Duodenal mucosa (tissue), 2 donors: ENCODE measurements at regions not wholly inside any gene's neighbourhood (a gene's known extent, or its start where the extent isn't known, plus 50 kb on each side); places are given as distances from the start of the nearest gene placed in this dataset.
"Not testable (repeated sequence)": the region's sequence is repeated elsewhere in the genome, so short reads cannot be mapped to it uniquely, and the experiment has no call there.

ENCODE experiments used
- H3K27ac ChIP-seq: one replicate; pipeline ENCODE4 v1.7.0; 2013; ENCODE audit warnings: low read depth, low read length
- H3K27me3 ChIP-seq, 2 donors: one replicate each; pipeline ENCODE4 v1.7.0; 2013; ENCODE audit warnings: low read length in 2 of 2, control low read depth in 1 of 2; ENCODE audit not compliant: insufficient read depth in 2 of 2, control insufficient read depth in 1 of 2
- H3K36me3 ChIP-seq, 2 donors: one replicate each; pipeline ENCODE4 v1.7.0; 2013; ENCODE audit warnings: low read length in 2 of 2, control low read depth in 1 of 2; ENCODE audit not compliant: insufficient read depth in 2 of 2, control insufficient read depth in 1 of 2
- H3K4me1 ChIP-seq, 2 donors: one replicate each; pipeline ENCODE4 v1.7.0; 2013; ENCODE audit warnings: low read length in 2 of 2, control low read depth in 1 of 2; ENCODE audit not compliant: insufficient read depth in 2 of 2, control insufficient read depth in 1 of 2
- H3K4me3 ChIP-seq, 2 donors: one replicate each; pipeline ENCODE4 v1.7.0; 2013; ENCODE audit warnings: low read length in 2 of 2, low read depth in 1 of 2
- H3K9ac ChIP-seq, 2 donors: one replicate each; pipeline ENCODE4 v1.7.0; 2013; ENCODE audit warnings: low read length in 2 of 2, low read depth in 1 of 2
- H3K9me3 ChIP-seq, 2 donors: one replicate each; pipeline ENCODE4 v1.7.0; 2013; ENCODE audit warnings: low read length in 2 of 2, control low read depth in 1 of 2; ENCODE audit not compliant: control insufficient read depth in 1 of 2

DNA sequence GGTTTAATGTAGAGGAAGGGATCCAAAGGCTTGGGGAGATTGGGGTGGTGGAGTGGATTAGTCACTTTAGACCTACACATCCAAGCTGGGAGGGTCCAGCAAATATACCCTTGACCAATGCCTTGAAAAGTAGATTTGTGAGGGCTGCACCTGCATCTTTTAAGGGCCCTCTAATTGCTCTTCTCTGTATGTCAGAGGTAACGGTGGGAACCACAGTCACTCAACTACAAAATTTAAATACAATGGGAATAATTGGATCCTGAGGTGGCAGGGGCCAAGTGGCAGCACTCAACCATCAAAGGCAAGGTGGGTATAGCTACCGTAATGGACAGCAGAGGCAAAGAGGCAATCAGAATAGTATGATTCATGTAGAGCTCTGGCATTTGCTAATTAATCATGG is 833.7 kb upstream of the ARRDC3 start:
- not testable (repeated sequence) for H3K27me3 ChIP-seq, H3K4me3 ChIP-seq
- peaks cover 3 to 15% of the 10 kb centered on the region in 2 donors for H3K9me3 ChIP-seq

GRCh38 chr5:92215116-92215515 is 832.0 kb upstream of the ARRDC3 start:
- Histone ChIP-seq H3K27ac (no peak overlapping the region), H3K9me3 (peaks cover 3 to 12% of the 10 kb centered on the region in 2 donors), H3K9ac (no peak overlapping the region), H3K27me3 (no peaks in the 10 kb centered on the region), H3K4me3 (no peak overlapping the region), H3K4me1 (no peaks in the 10 kb centered on the region), H3K36me3 (no peaks in the 10 kb centered on the region)

More for the DNA sequence above, 833.7 kb upstream of the ARRDC3 start:
- H3K9ac ChIP-seq, H3K36me3 ChIP-seq, H3K4me1 ChIP-seq, H3K27ac ChIP-seq: not testable (repeated sequence)

- Histone ChIP-seq H3K9ac (no peak overlapping the region), H3K36me3 (no peaks in the 10 kb centered on the region), H3K4me1 (no peaks in the 10 kb centered on the region), H3K27me3 (no peaks in the 10 kb centered on the region), H3K9me3 (peaks cover 0 to 12% of the 10 kb centered on the region in 2 donors), H3K27ac (no peak overlapping the region), H3K4me3 (no peak overlapping the region)
Measured at GRCh38 chr5:92208265-92208664, 825.1 kb upstream of the ARRDC3 start.

GRCh38 chr5:92207151-92207550 is 824.0 kb upstream of the ARRDC3 start:
- peaks cover 0 to 8% of the 10 kb centered on the region in 2 donors for H3K9me3 ChIP-seq
- no peak overlapping the region for H3K4me3 ChIP-seq
- H3K27me3 ChIP-seq, result no peaks in the 10 kb centered on the region
- H3K36me3 ChIP-seq, result no peaks in the 10 kb centered on the region
- H3K4me1 ChIP-seq, result no peaks in the 10 kb centered on the region
- no peak overlapping the region for H3K27ac ChIP-seq
- no peak overlapping the region for H3K9ac ChIP-seq

DNA sequence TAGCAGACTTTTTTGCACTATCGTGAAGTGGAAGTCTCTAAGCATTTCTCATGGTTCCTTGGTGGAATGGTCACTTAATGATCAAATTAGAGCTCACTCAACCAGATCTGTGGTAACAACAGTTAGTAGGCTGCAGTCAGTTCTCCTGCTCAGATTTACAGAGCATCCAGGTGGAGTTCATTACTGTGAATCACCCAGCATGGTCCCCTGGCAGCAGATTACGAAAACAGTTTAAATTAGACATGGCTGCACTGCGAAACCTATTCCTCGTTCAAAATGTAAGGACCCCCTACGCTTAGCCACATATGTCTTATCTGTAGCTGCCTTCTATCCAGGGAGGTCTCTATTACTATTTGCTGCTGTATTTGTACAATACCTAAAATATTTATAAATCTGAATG is 823.6 kb upstream of the ARRDC3 start:
- H3K4me1 ChIP-seq, result no peaks in the 10 kb centered on the region
- no peak overlapping the region for H3K27ac ChIP-seq

GRCh38 chr5:92199035-92199434 is 815.9 kb upstream of the ARRDC3 start:
- H3K9me3 ChIP-seq, H3K27me3 ChIP-seq, H3K9ac ChIP-seq, H3K4me3 ChIP-seq, H3K4me1 ChIP-seq, H3K36me3 ChIP-seq, H3K27ac ChIP-seq: not testable (repeated sequence)

More for the DNA sequence above, 823.6 kb upstream of the ARRDC3 start:
- Histone ChIP-seq H3K27me3 (no peaks in the 10 kb centered on the region), H3K36me3 (no peaks in the 10 kb centered on the region), H3K9ac (no peak overlapping the region), H3K4me3 (no peak overlapping the region), H3K9me3 (peaks cover 0 to 8% of the 10 kb centered on the region in 2 donors)

DNA sequence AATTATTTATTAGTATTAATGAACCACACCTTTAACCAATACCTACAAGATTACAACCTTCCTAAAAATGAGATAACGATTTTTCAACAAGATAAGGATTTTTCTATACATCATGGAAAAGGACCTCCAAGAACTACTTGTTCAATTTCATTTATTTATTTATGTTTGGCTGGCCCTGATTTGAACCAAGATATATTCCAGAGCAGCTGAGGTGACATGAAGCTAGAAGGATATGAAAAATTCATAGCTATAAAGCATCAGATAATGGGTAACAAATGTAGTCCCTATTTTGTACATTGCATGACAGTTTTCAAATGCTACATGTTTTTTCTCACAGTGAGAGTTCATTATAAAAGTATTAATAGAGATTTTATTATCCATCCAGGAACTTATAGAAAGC is 798.5 kb upstream of the ARRDC3 start:
- H3K4me1 ChIP-seq, result no peaks in the 10 kb centered on the region
- no peaks in the 10 kb centered on the region for H3K27me3 ChIP-seq
- H3K9me3 ChIP-seq, result no peaks in the 10 kb centered on the region
- no peak overlapping the region for H3K27ac ChIP-seq
- H3K9ac ChIP-seq, result no peak overlapping the region
- H3K4me3 ChIP-seq, result no peak overlapping the region
- H3K36me3 ChIP-seq, result no peaks in the 10 kb centered on the region

DNA sequence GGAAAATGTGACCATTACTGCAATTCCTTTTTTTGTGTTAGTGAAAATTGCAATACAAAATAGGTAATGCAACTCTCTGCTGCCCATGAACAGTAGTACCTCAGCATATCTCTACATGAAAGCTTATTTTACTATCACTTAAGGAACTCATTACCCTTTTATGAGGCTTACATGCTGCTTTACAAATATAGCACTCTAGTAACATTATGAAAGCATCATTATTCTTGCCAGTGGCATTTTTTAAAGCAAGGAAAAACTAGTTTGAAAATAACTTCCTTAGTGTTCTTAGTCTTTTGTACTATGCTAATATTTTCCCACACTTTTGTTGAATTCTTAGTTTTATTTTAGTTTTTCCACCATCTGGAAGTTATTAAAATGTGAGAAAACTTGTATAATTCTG is 797.3 kb upstream of the ARRDC3 start:
- no peaks in the 10 kb centered on the region for H3K36me3 ChIP-seq
- H3K27me3 ChIP-seq, result no peaks in the 10 kb centered on the region
- H3K4me3 ChIP-seq, result no peak overlapping the region

DNA sequence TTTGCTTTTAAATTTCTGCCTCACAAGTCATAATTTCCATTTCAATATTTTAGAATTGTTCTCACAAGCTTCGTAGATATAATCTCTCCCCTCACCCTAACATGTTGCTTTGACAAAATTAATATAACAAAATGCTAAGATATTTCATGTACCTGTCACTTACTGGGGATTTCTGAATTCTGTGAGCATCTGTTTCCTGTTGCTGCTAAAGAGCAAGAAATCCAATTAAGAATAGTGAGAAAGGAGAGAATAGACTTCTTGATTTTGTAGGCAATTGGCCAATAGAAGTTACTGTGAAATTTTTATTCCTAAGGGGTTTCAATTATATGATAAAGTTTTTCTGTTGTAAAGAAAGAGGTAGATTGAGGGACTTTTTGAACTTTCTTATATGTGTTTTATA is 796.5 kb upstream of the ARRDC3 start:
- Histone ChIP-seq H3K4me1 (no peaks in the 10 kb centered on the region), H3K27me3 (no peaks in the 10 kb centered on the region), H3K9me3 (no peaks in the 10 kb centered on the region), H3K9ac (no peak overlapping the region), H3K4me3 (no peak overlapping the region), H3K27ac (no peak overlapping the region), H3K36me3 (no peaks in the 10 kb centered on the region)

More for the DNA sequence above, 797.3 kb upstream of the ARRDC3 start:
- Histone ChIP-seq H3K4me1 (no peaks in the 10 kb centered on the region), H3K9ac (no peak overlapping the region), H3K27ac (no peak overlapping the region), H3K9me3 (no peaks in the 10 kb centered on the region)

- Histone ChIP-seq H3K9me3 (no peaks in the 10 kb centered on the region), H3K4me1 (no peaks in the 10 kb centered on the region), H3K27ac (no peak overlapping the region), H3K9ac (no peak overlapping the region), H3K4me3 (no peak overlapping the region), H3K36me3 (no peaks in the 10 kb centered on the region), H3K27me3 (no peaks in the 10 kb centered on the region)
Measured at GRCh38 chr5:92177926-92178487, 794.9 kb upstream of the ARRDC3 start.

- H3K4me1 ChIP-seq, result no peaks in the 10 kb centered on the region
- H3K9me3 ChIP-seq, result peaks cover 0 to 3% of the 10 kb centered on the region in 2 donors
- no peaks in the 10 kb centered on the region for H3K27me3 ChIP-seq
- no peak overlapping the region for H3K27ac ChIP-seq
- no peaks in the 10 kb centered on the region for H3K36me3 ChIP-seq
- no peak overlapping the region for H3K4me3 ChIP-seq
- H3K9ac ChIP-seq, result no peak overlapping the region
Measured at GRCh38 chr5:92163906-92164305, 780.8 kb upstream of the ARRDC3 start.
